HG02610 (cell line): ENCODE measurements at regions not wholly inside any gene's neighbourhood (a gene's known extent, or its start where the extent isn't known, plus 50 kb on each side); places are given as distances from the start of the nearest gene placed in this dataset.
"Not testable (repeated sequence)": the region's sequence is repeated elsewhere in the genome, so short reads cannot be mapped to it uniquely, and the experiment has no call there.

Experiments used
- ATAC-seq: cut with Tn5 transposase; IDR thresholded peaks from one replicate; pipeline ENCODE4 v1.9.1; 2021; ENCODE audit warnings: mild to moderate bottlenecking, moderate library complexity; ENCODE audit not compliant: unreplicated experiment

DNA sequence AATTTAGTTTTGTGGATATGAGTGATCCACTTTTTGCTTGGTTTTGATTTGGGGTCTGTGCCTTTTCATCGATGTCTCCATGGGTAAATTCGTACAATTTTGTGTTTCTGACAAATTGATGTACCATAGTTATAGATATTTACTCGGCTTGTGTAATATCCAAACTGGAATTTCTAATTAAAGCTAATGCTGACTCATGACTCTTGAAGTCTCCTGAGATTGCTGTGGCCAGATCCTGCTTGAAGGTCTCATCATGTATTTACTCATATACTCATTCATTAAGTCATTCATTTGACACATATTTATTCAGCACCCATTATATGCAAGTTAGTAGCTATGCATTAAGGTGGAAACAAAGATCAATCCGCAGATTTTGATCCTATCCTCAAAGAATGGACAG lies 423.2 kb downstream of the RWDD3 start:
- ATAC-seq: no peak

DNA sequence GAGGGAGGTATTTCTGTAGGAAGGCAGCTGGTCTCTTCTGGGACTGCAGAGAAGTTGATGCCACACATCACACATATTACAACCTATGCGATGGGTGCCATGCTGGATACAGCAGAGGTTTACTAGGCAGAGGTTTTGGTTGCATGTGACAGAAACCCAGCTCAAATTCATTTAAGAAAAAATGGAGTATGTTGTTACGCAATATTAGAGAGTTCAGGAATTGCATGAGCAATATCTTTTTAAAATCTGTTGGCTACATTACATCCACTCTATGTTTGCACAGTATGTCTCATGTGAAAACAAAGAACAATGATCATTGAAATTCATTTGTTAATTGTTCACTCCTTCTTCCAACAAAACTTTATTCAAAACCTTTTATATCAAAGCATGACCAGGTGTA lies 425.2 kb downstream of the RWDD3 start:
- no peak for ATAC-seq

DNA sequence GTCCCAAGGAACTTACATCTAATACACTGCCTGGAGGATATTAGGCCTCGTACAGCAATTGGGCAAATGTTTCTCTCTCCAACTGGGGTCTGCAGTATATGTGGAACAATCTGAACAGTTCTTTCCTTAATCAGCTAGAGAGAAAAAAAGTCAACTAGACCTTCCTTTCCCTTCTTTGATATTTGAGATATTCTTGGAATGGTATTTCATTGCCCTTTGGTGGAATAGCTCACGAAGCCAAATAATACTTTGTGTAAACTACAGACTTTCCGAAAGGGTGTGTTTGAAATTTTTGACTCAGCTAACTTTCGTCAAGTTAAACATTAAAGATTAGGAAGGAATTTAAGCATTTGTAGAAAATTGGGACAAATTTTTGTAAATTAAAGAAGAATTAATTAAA lies 425.6 kb downstream of the RWDD3 start:
- no peak for ATAC-seq

DNA sequence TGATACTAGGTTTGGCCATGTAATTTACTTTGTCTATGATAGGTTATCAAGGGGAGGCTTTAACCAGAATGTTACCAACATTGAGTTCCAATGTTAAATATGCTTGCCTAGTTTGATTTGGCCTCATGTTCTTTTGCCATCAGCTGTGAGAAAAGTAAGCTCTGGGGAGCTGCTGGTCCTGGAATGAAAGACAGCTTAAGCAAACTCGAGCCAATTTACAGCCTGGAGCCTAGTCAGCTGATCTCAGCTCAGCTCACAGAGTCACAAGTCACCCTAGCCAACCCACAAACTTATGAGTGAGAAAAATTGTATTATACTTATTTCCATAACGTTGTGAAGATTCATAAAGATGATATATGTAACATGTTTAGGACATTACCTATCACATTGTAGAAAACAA lies 426.7 kb downstream of the RWDD3 start:
- no peak for ATAC-seq

DNA sequence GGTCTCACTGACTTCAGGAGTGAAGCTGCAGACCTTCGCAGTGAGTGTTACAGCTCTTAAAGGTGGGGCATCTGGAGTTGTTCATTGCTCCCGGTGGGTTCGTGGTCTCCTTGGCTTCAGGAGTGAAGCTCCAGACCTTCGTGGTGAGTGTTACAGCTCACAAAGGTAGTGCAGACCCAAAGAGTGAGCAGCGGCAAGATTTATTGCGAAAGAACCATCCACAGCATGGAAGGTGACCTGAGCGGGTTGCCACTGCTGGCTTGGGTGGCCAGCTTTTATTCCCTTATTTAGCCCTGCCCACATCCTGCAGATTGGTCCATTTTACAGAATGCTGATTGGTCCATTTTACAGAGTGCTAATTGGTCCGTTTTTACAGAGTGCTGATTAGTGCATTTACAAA lies 429.5 kb downstream of the RWDD3 start:
- ATAC-seq: not testable (repeated sequence)

DNA sequence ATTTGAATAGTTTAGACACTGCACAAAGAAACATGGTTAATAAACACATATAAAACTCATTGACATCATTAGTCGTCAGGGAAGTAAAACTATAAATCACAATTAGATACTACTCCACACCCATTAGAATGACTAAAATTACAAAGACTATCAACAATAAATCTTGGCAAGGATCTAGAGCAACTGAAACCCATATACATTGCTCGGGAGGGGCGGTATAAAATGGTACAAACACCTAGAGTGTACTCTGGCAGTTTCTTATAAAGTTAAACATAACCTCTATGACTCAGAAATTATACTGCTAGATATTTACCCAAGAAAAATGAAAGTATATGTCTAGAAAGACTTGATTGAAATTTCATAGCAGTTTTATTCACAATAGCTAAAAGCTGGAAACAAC lies 434.2 kb downstream of the RWDD3 start:
- ATAC-seq: no peak

DNA sequence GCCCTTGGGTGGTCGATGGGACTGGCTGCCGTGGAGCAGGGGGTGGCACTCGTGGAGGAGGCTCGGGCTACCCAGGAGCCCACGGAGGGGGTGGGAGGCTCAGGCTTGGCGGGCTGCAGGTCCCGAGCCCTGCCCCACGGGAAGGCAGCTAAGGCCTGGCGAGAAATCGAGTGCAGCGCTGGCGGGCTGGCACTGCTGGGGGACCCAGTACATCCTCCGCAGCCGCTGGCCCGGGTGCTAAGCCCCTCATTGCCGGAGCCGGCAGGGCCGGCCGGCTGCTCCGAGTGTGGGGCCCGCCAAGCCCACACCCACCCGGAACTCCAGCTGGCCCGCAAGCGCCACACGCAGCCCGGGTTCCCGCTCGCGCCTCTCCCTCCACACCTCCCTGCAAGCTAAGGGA lies 435.6 kb downstream of the RWDD3 start:
- not testable (repeated sequence) for ATAC-seq

DNA sequence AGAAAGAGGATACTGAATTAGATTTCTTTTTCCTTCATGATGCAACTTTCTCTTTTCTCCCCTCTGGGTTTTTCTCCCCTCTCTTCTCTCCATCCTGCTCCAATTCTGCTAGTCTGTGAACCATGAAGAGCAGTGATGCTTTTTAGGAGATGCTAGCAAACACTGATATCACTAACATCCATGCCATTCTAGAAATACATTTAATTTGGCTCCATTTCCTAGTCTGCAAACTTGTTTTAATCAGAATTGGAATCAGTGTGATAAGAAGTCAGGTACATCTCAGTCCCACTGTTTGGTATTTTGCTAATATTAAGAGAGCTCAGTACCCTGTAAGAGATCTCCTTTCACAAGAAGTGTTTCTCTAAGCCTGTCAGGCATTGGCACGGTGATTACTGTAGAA lies 437.1 kb downstream of the RWDD3 start:
- no peak for ATAC-seq

DNA sequence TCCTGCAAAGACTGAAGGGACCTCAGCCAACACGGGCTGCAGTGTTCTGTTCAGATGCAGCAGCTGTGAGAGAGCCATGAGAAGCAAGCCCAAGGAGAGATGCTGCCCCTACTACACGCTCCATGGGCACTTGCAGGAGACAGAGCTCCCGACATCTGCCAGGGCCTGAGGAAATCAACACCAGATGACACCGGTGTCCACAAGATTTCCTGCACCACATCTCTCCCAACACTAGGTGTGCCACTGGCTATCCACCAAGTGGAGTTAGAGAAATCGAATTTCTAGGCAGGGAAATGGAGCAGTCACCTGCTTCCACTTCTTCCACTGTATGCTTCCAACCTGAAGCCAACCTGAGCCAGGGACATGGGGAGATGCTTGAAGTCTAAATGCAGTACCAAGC lies 445.3 kb downstream of the RWDD3 start:
- ATAC-seq: no peak

DNA sequence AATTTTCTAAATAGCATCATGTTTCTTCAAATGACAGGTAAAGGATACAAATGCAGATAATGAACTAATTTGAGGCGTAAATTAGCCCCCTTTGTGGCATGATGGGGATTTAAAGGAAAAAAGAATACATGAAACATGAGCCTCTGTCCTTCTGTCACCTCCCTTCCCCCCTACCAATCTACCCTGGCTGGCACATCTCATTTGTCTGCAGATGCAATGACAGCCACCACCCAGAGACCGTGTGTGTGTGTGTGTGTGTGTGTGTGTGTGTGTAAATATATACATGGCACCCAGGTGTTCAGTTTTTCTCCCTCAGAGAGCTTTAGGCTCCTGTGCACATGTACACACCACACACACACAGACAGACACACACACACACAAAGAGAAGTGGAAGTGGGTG lies 451.1 kb downstream of the RWDD3 start:
- no peak for ATAC-seq

DNA sequence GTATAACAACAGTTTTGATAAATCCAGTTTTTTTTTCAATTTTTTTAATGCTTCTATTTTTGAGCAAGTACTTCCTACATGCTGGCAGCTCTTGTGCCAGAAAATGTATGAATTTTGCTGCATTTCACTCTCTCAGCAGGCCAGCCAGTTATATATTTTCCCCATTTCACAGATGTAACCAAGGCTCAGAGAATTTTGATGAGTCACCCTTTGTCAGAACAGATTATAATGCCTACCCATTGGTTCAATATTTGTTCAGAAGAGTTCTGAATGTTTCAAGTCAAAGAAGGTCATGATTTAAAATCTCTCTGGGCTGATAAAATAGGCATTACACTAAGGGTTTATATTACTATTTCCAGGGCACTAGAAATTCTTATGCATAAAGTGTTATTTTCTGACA lies 452.2 kb downstream of the RWDD3 start:
- no peak for ATAC-seq

DNA sequence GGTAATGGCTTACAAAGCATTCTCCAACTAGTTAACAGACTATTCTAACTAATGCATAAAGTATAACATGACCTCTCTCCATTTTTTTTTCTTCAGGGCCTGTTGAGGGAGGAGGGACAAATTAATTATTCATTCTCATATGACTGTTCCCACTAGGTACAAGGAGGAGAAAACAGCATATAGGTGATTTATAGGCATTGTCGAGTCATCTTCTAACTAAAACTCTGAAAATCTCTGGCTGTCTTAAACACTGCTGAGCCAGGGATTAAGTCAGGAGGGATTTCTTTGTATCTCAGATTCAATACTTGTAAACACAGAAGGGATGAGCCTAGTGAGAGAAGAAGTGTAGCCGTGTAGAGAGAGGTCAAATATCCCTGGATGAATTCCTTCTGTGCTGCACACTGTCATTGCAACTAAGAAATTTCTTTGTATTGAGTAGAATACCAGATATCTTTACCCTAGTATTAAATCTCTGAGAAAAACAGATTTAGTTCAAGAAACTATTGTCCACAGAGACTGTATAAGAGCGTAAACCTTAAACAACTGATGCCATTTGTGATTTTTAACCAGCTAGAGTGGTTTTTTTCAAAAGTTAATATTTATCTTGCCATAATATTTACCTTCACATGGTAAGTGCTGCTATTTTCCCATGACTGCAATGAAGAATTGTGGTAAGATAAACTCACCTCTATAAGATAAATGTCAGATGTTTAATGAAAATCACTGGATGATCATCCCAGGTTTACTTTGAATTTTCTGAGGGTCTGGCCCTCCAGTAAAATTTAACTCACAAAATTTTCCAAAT lies 465.3 kb downstream of the RWDD3 start:
- ATAC-seq: no peak

DNA sequence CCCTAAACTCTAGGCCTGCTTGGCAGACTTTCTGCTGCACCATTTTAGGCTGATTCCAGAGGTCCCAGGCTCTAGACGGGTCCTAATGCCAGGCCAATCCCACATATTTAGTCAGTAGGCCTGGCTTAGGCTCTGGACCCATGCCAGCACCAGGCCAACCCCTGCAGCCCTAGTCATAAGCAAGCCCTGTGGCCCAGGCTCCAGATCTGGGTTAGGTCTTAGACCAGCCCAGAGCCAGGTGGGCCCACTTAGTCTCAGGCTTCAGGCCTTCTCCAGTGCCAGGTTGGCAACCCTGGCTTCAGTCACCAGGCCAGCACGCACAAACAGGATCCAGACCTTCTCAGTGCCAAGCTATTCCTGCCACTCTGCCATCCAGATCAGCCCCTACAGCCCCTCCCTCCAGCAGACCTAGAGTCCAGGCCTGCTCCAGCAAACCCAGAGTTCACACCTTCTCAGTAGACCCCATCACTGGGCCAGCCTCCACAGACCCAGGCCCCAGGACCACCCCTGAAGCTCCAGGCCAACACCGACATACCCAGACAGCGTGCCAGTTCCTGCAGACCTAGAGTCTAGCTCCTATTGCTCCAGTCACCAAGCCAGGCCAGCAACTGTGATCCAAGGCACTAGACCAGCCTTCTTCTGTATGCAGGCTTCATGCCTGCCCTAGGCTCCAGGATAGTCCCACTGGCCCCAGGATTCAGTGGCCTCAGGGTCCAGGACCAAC lies 467.6 kb downstream of the RWDD3 start:
- ATAC-seq: no peak

DNA sequence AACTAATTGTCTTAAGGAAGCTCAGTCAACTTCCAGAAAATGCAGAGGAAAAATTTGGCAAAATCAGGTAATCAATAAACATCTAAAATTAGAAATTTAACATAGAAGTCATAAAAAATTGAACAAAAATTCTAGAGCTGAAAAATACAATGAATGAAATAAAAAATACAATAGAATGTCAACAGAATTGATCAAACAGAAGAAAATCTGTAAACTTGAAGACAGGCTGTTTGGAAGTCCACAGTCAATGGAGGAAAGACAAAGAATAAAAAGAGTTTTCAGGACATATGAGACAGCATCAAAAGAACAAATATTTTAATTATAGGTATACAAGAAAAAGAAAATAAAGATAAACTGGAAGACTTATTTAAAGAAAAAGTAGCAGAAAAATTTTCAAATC lies 469.0 kb downstream of the RWDD3 start:
- no peak for ATAC-seq

DNA sequence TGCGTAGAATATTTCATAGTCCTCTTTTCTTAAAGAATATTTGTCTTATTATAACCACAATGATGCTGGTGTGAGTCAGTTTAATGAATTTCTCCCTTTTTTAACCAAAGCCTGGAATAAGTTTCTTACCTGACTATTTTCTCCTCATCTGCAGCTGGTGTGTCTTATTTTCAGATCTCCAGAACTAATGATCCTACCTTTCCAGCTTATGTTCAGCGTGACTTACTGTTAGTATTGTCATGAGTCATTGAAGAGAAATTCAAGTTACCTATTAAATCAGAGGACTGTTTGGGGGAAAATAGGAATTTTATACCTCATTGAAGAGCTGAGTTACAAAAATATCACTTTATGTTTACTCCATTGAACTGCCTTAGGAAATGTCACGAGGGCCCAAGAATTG lies 482.1 kb downstream of the RWDD3 start:
- ATAC-seq: no peak

DNA sequence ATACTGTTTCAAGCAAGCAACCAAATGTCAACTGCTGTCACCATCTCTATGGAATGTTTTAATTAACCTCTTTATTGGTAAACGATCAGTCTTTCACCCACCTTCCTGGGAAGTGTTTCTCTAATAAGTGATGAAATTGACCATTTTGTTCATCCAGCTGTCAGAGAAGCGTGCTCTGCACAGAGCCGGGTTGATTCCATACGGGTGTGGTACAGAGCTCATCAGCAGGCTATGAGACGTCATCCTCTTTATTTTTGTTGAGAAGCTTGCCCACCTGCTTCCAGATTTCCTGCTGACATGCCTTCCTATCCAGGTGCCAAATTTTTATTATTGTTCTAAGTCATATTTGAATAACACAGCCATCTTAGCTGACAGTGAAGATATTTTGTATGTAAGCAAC lies 482.5 kb downstream of the RWDD3 start:
- no peak for ATAC-seq

DNA sequence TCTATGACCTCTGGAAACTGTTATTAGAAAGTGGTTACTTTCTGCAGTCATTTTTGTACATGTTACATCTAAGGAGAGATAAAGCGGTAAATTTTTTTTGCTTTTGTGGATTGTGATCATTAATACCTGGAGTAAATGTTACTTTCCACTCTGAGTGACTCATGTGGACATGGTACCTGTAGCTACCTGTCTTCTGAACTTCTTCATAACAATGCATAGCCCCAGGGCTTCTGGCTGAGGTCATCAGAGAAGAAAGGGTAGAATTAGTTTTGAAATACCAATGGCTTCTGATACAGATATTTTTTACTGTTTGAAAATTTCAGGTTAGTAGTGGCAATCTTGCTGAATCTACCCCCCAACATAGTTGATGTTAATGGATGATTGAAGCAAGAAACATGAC lies 489.3 kb downstream of the RWDD3 start:
- no peak for ATAC-seq

DNA sequence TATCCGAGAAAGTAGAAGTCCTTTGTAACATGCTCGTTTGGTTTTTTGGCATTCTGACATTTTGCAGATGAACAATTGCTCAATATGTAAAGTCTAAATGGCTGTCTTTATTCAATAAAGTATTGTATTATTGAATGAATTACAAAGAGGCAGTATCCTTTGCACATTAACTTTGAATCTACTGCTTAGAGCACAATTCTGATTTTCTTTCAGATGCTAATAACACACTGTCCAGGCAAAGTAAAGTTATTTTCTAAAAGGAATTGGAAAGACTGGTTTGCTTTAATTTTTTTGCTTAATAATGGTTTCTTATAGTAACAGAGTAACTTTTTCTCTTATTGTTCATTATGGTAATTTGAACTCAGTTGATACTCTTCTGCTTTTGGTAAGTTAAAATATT lies 494.8 kb downstream of the RWDD3 start:
- no peak for ATAC-seq

DNA sequence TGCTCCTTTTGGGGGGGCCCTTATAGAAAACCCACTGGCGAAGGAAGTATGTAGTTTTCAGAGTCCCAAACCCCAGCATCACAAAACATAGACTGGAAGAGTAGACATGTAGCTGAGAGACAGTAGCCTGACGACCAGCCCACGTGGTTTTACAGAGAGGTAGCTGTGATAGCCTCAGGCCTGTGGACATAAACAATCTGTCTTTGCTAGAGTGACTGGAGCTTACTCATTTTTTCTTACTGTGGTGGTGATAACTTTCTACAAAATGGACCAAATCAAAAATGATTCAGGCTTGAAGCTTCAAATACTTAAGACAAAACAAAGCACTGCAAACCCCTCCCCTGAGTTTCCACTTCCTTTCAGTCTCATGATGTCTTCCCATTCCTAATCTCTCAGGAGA lies 497.0 kb downstream of the RWDD3 start:
- no peak for ATAC-seq

DNA sequence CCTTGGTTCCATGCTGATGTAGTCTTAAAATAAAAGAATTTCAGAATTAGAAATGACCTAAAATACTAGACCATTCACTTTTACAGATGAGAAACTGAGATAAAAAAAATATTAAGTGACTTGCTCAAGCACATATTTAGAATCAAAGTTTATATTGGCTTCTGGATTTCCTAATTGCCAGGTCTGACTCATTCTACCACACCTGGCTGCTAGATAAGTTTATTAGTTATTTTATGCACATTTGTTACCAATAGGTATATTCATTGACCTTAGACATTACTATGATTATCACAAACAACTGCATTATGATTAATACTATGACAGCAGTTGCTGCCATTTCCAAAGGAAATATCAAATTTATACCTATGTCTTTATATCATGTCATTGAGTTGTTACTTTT lies 497.5 kb downstream of the RWDD3 start:
- no peak for ATAC-seq

DNA sequence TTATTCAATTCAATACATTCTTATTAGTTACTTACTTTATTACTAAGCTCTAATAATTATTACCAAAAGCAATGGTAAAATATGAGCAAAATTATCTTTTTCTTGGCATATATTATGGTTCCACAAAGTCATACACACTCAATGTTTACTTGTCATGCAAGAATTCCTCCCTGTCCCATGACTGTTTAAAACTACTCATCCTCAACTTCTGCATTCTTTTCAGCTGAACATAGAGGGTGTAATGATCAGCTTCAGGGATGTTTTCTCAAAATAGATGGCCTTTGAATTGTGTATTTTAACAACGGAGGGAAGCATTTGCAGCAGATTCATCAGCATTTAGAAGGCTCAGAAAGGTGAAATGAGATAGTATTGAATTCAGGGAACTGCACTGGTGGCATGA lies 499.0 kb downstream of the RWDD3 start:
- ATAC-seq: no peak

DNA sequence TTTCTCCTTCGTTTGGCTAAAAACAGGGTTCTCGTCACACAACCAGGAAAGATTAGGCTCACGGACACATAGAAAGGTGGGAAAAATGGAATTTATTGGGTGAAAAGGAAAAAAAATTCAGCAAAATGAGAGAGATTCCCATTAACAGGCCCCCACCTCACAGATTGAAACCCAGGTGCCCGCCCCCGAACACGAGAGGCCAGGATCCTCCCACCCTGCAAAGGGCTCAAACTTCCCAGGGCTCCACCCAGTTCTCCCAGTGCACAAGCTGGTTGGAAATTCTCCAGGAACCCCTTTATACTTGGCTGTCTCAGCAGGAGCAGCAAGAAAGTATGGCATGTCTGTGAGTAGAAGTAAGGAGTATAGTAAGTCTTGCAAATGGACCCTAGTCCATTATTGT lies 499.7 kb downstream of the RWDD3 start:
- ATAC-seq: no peak

DNA sequence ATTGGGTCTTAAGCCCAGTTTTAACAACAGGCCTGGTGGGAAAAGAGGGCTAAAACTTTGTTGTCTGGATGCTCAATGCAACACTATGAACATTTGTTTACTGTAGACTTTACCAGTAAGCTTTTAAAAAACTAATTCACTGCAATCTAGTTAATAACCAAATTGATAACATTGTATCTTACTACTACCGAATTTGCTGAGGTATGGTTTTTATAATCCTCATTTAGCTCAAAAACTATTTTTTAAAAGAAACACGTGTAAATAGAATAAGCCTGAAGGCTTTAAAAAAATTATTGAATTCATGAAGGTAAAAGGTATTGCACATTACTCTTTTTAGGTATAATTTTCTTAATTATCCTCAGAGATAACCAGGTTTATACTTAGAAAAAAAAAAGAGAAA lies 500.6 kb downstream of the RWDD3 start:
- no peak for ATAC-seq
